Kidney glomerular epithelial cell (primary cell): ENCODE measurements at regions not wholly inside any gene's neighbourhood (a gene's known extent, or its start where the extent isn't known, plus 50 kb on each side); places are given as distances from the start of the nearest gene placed in this dataset.

Source experiments
- DNase-seq: peaks from one replicate; lab custom pipeline; 2025; lab: John Stamatoyannopoulos, UW

DNA sequence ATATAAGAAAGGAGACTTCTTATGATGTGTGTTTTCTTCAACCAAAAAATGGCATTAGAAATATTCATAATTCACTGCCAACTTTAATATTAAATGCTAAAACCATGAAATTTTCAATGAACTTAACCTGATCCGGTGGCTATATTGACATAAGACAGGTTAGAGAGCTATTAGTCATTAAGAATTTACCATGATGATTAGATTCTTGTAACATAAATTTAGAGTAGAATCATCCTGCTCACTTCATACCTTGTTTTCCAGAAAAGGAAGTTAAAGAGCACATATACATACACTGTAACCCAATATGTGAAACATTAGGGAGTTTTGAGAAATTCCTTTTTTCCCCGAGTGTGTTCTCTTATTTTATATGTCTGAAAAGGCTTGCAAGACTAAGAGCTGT is 430.3 kb upstream of the SEMA3A start:
- no peak for DNase-seq

DNA sequence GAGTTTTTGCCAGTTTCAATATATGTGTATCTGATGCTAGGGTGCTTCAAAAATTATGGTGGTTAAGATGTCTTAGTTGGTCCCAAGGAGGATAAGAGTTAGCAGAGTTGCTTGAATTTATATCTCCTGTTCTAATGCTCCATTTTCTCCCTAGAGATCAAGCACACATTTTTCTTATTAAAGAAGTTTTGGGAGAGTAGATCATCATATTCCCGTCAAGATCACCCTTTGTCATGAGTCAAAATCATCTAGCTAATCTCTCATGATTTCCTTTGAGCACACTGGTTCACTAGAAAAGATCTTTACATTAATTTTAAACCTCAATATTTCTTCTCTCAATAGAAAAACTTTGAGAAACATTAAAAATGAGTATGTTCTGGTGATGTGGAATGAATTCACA is 429.9 kb upstream of the SEMA3A start:
- no peak for DNase-seq

- DNase-seq, result no peak
These were observed 422.9 kb upstream of the SEMA3A start for GRCh38 chr7:84617265-84618030.

GRCh38 chr7:84614821-84615501 is 420.4 kb upstream of the SEMA3A start:
- DNase-seq, result no peak

DNA sequence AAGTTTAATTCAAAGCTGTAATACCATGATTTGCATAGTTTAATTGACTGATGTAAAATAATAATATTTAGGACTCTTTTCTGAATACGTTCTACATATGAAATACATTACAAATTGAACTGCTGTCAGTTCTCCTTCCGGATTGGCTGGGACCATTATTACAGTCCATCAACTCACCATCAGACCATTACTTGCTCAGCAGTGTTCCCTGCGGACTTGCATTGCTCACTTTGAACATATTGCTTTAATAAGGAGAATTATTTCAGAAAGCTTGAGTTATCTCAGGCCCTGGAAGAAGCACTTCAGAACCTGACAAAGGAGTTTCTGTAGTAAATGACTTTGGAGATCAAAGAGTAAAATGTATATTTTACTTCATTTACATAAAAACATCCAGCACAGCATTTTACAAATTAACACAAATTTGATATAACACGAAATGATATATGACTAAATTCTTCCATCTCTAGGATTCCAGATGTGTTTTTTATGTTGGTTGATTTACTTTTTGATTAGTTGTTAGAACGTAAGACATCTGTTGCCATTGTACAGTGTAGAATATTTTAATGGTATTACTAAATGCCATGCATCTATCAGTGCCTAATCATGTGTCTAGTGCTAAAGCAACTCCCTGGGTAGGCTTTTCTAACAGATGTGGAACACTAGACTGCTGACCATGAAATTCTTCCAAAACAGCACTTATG is 418.5 kb upstream of the SEMA3A start:
- no peak for DNase-seq

DNA sequence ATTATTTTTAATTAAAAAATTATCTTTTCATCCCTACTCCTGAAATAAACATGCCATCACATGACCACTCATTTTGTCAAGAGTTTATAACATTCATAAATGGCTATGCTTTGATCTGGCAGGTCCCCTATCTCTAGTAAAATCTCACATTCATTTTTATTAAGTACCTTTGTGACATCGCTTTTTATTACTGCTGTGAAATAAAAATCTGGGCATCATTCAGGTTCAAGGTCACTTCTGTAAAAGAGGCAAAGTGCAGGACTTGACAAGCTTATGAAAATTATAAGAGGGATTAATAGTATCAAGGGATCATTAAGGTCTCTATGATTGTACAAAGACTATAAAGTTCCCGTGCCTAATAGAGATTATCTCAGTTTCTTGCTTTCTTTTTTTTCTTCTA is 416.8 kb upstream of the SEMA3A start:
- DNase-seq, result no peak

DNA sequence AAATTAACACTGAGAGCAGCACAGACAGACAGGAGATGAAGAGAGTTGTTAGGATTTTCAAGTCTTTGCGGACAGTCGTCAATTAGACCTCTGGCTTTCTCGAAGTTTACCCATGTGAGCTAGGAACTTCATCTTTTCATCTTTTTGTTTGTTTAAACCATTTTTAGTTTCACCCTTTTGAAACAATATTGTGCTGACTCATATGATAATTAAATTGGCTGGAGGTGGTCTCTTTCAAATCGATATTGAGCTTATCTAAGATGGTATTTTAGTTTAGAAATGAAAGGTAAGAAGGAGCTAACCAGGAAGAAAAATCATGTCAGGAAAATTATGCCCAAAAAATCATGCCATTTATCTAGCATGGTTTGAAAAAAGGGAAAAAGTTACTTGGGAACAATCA is 415.8 kb upstream of the SEMA3A start:
- no peak for DNase-seq

- DNase-seq, result no peak
These were observed 410.7 kb upstream of the SEMA3A start for GRCh38 chr7:84605301-84605700.

DNA sequence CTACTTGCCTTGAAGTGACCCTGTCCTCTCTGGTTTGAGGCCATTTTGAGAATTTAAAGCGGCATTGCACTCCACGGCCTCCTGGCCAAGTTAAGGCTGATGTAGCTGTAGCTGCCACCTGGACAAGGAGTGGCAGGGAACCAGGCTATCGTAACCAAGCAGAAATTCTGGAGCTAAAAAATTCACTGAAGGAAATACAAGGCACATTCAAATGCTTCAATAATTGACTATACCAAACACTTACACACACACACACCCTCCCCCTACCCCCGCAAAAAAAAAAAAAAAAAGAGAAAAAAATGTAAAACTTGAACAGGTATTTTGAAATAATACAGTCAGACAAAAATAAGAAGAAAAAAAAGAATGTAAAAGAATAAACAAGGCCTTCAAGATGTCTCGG is 409.0 kb upstream of the SEMA3A start:
- DNase-seq, result no peak

DNA sequence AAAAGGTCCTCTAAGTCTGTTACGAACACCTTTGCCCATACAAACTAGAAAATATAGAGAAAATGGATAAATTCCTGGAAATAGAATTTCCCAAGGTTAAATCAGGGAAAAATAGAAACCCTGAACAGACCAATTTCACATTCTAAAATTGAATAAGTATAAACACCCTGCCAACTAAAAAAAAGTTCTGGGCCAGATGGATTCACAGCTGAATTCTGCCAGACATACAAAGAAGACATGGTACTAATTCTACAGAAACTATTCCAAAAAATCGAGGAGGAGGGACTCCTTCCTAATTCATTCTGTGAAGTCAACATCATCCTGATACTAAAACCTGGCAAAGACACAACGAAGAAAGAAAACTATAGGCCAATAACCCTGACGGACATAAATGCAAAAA is 400.4 kb upstream of the SEMA3A start:
- no peak for DNase-seq

DNA sequence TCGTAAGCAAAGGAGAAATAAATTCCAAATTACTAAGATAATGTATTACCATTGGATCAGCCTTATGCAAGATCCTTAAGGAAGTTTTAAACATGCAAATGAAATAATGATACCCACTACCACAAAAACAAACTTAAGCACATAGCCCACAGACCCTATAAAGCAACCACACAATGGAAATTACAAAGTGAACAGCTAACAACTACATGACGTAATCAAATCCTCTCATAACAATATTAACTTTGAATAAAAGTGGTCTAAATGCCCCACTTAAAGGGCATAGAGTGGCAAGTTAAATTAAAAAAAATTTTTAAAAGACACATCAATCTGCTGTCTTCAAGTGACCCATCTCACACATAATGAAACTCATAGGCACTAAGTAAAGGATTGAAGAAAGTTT is 397.3 kb upstream of the SEMA3A start:
- DNase-seq, result no peak

DNA sequence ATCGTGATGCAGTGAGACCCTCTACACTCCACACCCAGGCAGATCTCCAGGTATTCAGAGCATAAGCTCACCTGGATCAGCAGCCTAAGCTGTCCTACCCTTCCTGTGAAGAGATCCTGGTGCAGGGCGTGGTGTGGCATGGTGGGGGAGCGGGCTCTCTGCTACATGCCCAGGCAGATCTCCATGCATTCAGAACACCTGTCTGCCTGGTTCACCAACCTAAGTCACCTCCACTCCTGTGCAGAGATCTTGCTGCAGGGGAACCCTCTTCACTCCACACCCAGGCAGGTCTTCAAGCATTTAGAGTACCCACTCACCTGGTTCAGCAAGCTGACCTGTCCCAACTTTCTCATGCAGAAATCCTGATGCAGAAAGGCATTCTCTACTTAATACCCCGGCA is 394.4 kb upstream of the SEMA3A start:
- DNase-seq, result no peak

DNA sequence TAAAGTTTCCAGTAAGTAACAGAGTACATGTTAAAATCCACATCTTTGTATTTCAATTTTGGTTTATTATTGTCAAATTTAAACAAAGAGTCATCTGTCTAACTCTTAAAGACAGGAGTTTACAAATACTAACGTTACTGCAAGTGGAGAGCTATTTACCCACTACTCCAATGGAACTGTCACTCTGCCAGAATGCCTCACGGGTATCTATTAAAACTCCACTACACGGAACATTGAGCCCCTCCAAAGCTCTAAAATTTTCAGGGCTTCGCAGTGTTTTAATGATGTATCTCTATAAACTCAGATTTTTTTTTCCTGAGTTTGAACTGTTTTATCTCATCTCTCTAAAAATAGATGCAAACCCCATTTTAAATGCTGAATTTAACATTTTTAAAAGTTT is 388.7 kb upstream of the SEMA3A start:
- no peak for DNase-seq

DNA sequence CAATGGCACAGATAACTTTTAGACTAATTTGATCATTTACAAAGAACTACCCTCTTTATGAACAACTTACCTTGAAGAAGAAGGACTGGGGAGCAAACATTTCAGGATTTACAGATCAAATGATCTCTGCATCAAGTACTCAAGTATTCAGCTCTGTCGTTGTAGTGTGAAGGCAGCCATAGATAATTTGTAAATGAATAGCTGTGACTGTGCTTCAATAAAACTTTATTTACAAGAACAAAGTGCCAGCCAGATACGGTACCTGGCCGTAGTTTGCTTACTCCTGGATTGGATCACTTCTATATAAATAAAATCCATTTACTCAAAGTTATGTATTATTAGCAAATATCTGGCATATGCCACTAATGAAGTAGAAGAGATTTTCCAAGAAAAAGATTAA is 388.2 kb upstream of the SEMA3A start:
- no peak for DNase-seq

GRCh38 chr7:84578825-84579224 is 384.2 kb upstream of the SEMA3A start:
- no peak for DNase-seq

DNA sequence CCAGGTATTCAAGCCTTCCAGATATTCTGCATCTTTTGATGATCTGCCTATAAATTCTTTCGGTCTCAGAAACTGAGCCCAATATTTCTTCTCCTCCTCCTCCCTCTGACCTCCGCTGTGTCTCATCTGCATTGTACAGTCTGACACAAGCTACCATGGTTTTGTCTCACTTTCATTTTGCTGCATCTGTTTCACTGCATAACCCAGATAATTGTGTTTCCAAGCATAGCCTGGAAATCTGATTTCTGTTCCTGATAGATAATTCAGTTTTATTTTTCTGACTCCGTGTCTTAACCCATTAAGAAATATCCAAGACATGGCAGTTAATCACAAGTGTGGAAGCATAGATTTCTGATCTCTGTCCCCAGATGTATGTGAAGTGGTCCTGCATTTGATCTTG is 374.2 kb upstream of the SEMA3A start:
- DNase-seq, result no peak

DNA sequence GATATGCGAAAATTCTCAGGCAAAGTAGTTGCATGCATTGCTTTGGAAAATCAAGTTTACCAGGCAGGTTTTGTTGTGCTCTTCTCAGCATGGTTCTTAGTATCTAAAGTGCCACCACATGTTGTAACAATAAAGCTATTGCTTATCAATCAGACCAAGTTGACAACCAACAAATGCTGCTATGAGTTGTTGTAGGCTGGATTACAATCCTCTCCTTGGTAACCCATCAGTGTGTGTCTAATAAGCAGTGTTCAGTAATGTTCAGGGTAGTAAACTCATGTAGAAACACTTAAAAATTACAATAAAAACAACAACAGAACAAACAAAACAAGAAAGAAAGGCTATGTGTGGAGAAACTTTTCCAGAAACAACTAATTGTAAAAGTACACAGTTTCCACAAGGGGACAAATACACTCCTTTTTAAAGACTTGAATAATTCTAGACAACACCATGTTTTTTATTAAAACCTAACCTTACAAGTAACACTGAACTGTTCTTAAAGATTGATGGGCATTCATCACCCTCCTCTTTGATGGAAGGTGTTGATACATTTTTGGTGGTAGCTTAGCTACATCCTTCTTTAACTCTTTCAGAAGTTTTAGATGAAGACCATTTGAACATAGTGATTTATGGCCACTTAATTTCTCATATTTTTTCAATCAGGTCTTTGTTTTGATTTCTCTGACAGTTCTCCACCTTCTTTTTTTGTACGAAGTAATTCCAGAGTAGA is 370.9 kb upstream of the SEMA3A start:
- DNase-seq, result no peak

DNA sequence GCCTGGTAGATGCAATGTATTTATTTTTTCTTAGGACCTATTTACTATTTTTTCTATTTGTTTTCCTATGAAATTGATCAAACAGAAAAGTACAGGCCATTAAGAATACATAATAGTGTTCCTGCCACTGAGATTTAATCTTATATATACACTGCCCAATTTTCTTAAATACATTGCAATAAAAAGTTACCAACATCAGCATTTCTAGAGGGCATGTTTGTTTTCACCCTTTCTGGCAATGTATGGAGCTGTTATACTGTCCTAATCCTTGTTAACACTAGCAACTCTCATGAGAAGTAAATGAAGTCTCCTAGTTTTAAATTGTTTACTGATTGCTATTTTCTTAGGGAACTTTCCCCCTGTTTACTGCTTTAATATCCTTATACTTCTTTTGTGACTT is 359.1 kb upstream of the SEMA3A start:
- no peak for DNase-seq

- DNase-seq, result no peak
These were observed 354.8 kb upstream of the SEMA3A start for GRCh38 chr7:84549409-84549808.

DNA sequence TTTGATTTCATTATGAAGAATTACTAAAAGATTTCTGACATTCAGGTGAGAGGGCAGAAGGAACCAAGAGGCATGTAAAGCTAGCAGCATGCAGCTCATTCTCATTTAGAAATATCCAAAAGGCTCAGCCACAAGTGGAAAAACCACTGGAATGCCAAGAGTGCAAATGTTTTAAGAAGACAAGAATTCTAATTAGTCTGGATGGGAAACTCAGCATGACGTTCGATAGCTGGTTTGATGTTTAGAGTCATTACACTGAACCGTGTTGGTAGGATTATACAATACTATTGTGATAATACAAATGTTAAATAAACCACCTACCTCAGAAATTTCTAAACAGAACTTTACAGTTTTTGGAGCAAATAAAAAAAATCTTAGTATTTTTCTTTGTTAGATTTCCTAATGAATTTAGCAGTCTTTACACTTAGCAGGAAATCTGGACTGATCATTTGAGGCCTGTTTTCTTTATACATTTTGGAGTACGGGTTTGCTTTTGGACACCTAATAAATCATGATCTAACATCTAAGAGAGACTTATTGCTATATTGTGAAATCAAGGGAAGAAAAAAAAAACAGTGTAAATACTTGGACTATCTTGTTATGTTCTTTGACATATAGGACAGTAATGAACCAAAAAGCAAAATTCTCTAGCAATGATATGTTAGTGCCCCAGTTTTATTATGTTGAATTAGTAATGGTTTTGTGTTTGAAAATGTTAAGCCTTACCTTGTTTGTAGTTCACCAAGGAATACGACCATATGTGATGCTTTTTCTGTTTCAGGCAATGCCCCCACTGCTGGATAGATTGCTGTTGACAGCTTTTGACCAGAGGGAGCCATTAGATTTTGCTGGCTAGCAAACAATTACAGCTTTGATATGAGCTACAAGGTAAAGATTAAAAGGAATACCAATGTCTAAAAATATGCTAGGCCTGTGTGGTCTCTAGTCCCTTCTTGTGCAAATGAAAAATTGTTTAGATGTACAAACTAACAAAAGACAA is 354.1 kb upstream of the SEMA3A start:
- peak; percentile 88 for DNase-seq

GRCh38 chr7:84547331-84547730 is 352.7 kb upstream of the SEMA3A start:
- DNase-seq, result peak; percentile 42
